Prostate gland (tissue), 2 donors: ENCODE measurements at regions not wholly inside any gene's neighbourhood (a gene's known extent, or its start where the extent isn't known, plus 50 kb on each side); places are given as distances from the start of the nearest gene placed in this dataset. TPM values are rescaled to one million over a fixed set of nuclear protein-coding genes. Genes with fewer than 3 reads are reported as not detected.

Experiments
- DNase-seq: peaks from one replicate; pipeline ENCODE4 v3.0.0-alpha.2; 2019; ENCODE audit warnings: low spot score
- H3K27ac ChIP-seq, 2 donors: fragments of 200-600 bp; sonication (generic); 2 replicates each; pipeline ENCODE4 v1.5.1; 2017 to 2019
- H3K27me3 ChIP-seq: fragments of 200-600 bp; sonication (generic); replicated peaks from 2 replicates; pipeline ENCODE4 v1.5.1; 2019; ENCODE audit not compliant: insufficient read depth
- H3K36me3 ChIP-seq, 2 donors: fragments of 200-600 bp; sonication (generic); 1 replicate in 1 of 2; 2 replicates in 1 of 2; pipeline versions ENCODE4 v1.5.1 to v1.8.1; 2017 to 2019
- H3K4me1 ChIP-seq: fragments of 200-600 bp; sonication (generic); replicated peaks from 2 replicates; pipeline ENCODE4 v1.5.1; 2019
- H3K4me3 ChIP-seq, 2 donors: fragments of 200-600 bp; sonication (generic); 2 replicates each; pipeline ENCODE4 v1.5.1; 2017 to 2019
- H3K9me3 ChIP-seq: fragments of 200-600 bp; sonication (generic); 2 replicates; pipeline ENCODE4 v1.5.1; 2017
- CTCF ChIP-seq, 4 experiments: fragments of 200-600 bp in 2 of 4; fragments of 450-650 bp in 2 of 4; sonication (generic) in 2 of 4; IDR thresholded peaks; 1 replicate in 3 of 4; 2 replicates in 1 of 4; pipeline ENCODE4 v1.5.1; 2016 to 2019; ENCODE audit warnings: antibody characterized with exemption in 4 of 4, mild to moderate bottlenecking in 2 of 4, moderate library complexity in 2 of 4
- POLR2A ChIP-seq: fragments of 450-650 bp; IDR thresholded peaks from one replicate; pipeline ENCODE4 v1.6.1; 2016; ENCODE audit warnings: antibody characterized with exemption, mild to moderate bottlenecking
- POLR2AphosphoS5 ChIP-seq: sonication (generic); formaldehyde crosslinking; IDR thresholded peaks from one replicate; pipeline ENCODE4 v1.6.1; 2017; ENCODE audit warnings: antibody characterized with exemption
- WGBS: methylation state at CpG from one replicate; pipeline ENCODE4 v1.1.5; 2018; 5-methylcytosine and 5-hydroxymethylcytosine counted together
- intact Hi-C: fragments of 100-400 bp; cut with DNase I; formaldehyde crosslinking; loops from one replicate; pipeline ENCODE4 v1.14.2; 2022
- microRNA-seq: library from miRNA; unstranded; fragments of <30 nt; microRNA quantifications from one replicate; pipeline ENCODE4, GENCODE V29; 2016
- small RNA-seq, 2 donors: library from RNA; depleted of rRNA; stranded (forward); fragments of <200 nt; gene quantifications; one replicate each; pipeline ENCODE3, GENCODE V24; 2016

GRCh38 chr13:60642552-60642951, 245.5 kb downstream of the TDRD3 start:
- intact Hi-C loops = no loop called here
- WGBS = 21% methylated on average over 4 of the region's 4 CpGs
- TF ChIP-seq CTCF (IDR thresholded peaks at IDR 0.05) (no peak), POLR2AphosphoS5 (no peak), POLR2A (no peak)
- no peaks in the 10 kb centered on the region for H3K27me3 ChIP-seq
- H3K4me1 ChIP-seq = no peaks in the 10 kb centered on the region
- no peak overlapping the region for H3K4me3 ChIP-seq
- no peak overlapping the region for H3K27ac ChIP-seq
- H3K9me3 ChIP-seq = no peaks in the 10 kb centered on the region
- H3K36me3 ChIP-seq = no peaks in the 10 kb centered on the region
- no peak for DNase-seq

GRCh38 chr13:60629158-60629557, 232.1 kb downstream of the TDRD3 start:
- Histone ChIP-seq H3K4me3 (no peak overlapping the region), H3K27ac (no peak overlapping the region), H3K9me3 (no peaks in the 10 kb centered on the region), H3K36me3 (no peaks in the 10 kb centered on the region), H3K4me1 (no peaks in the 10 kb centered on the region), H3K27me3 (no peaks in the 10 kb centered on the region)
- no peak for DNase-seq
- intact Hi-C loops = no loop called here
- no peak for TF ChIP-seq CTCF (IDR thresholded peaks at IDR 0.05)
- no peak for TF ChIP-seq POLR2AphosphoS5
- no peak for TF ChIP-seq POLR2A
- WGBS = 70% methylated on average over 5 of the region's 5 CpGs

GRCh38 chr13:60627071-60627686, 230.2 kb downstream of the TDRD3 start:
- intact Hi-C loops = no loop called here
- Histone ChIP-seq H3K36me3 (no peaks in the 10 kb centered on the region), H3K27ac (no peak overlapping the region), H3K4me3 (no peak overlapping the region), H3K27me3 (no peaks in the 10 kb centered on the region), H3K4me1 (no peaks in the 10 kb centered on the region), H3K9me3 (no peaks in the 10 kb centered on the region)
- TF ChIP-seq CTCF (IDR thresholded peaks at IDR 0.05) (peak in 2 of 4 experiments; percentile 18 to 42), POLR2A (no peak)
- WGBS = 38% methylated on average over 8 of the region's 8 CpGs
- DNase-seq = no peak

Small RNA genes in the stretch of these regions (microRNA-seq; reads per million reads assigned to microRNA genes)
- gene MIR3169 = not detected

Small RNA genes in the stretch of these regions (small RNA-seq; reads per million reads assigned to genes)
- gene MIR3169 = 0 to 0.19 reads per million in 2 donors
- gene RNY3P5 = 0 reads per million in 2 donors
